Amniotic stem cell (primary cell): ENCODE measurements at regions not wholly inside any gene's neighbourhood (a gene's known extent, or its start where the extent isn't known, plus 50 kb on each side); places are given as distances from the start of the nearest gene placed in this dataset.
"Not testable (repeated sequence)": the region's sequence is repeated elsewhere in the genome, so short reads cannot be mapped to it uniquely, and the experiment has no call there.

Source experiments
- DNase-seq: peaks from one replicate; lab custom pipeline; 2025; lab: John Stamatoyannopoulos, UW

- no peak for DNase-seq
These were observed 178.4 kb downstream of the RTP5 start for GRCh38 chr2:242047963-242048362.

GRCh38 chr2:242048479-242048878 lies 178.9 kb downstream of the RTP5 start:
- DNase-seq, result no peak

- not testable (repeated sequence) for DNase-seq
These were observed 180.0 kb downstream of the RTP5 start for GRCh38 chr2:242049492-242049891.

- DNase-seq, result no peak
These were observed 181.9 kb downstream of the RTP5 start for GRCh38 chr2:242051463-242051862.

- DNase-seq, result no peak
These were observed 182.9 kb downstream of the RTP5 start for GRCh38 chr2:242052421-242052820.

- DNase-seq, result no peak
These were observed 184.4 kb downstream of the RTP5 start for GRCh38 chr2:242053921-242054320.

GRCh38 chr2:242054406-242054805 lies 184.9 kb downstream of the RTP5 start:
- DNase-seq, result no peak

GRCh38 chr2:242054881-242055801 lies 185.6 kb downstream of the RTP5 start:
- DNase-seq, result no peak

- DNase-seq, result no peak
These were observed 186.5 kb downstream of the RTP5 start for GRCh38 chr2:242056026-242056425.

- no peak for DNase-seq
These were observed 187.3 kb downstream of the RTP5 start for GRCh38 chr2:242056785-242057184.

GRCh38 chr2:242057379-242058040 lies 188.0 kb downstream of the RTP5 start:
- no peak for DNase-seq

- no peak for DNase-seq
These were observed 188.7 kb downstream of the RTP5 start for GRCh38 chr2:242058116-242058680.

GRCh38 chr2:242059566-242059965 lies 190.0 kb downstream of the RTP5 start:
- DNase-seq, result no peak

- peak; percentile 60 for DNase-seq
These were observed 190.8 kb downstream of the RTP5 start for GRCh38 chr2:242060212-242060835.

GRCh38 chr2:242061930-242062329 lies 192.4 kb downstream of the RTP5 start:
- DNase-seq, result not testable (repeated sequence)

GRCh38 chr2:242063436-242063835 lies 193.9 kb downstream of the RTP5 start:
- DNase-seq, result no peak

- no peak for DNase-seq
These were observed 194.3 kb downstream of the RTP5 start for GRCh38 chr2:242063850-242064249.

GRCh38 chr2:242064364-242065250 lies 195.1 kb downstream of the RTP5 start:
- no peak for DNase-seq

- DNase-seq, result no peak
These were observed 195.9 kb downstream of the RTP5 start for GRCh38 chr2:242065426-242065825.

GRCh38 chr2:242069018-242069417 lies 199.5 kb downstream of the RTP5 start:
- DNase-seq, result no peak

GRCh38 chr2:242069938-242070395 lies 200.4 kb downstream of the RTP5 start:
- not testable (repeated sequence) for DNase-seq
